OCI-LY1 (cell line): ENCODE measurements at regions not wholly inside any gene's neighbourhood (a gene's known extent, or its start where the extent isn't known, plus 50 kb on each side); places are given as distances from the start of the nearest gene placed in this dataset.

ENCODE experiments used
- H2AFZ ChIP-seq: fragments of 200-600 bp; sonication (generic), shearing (Covaris generic); 2 replicates; pipeline ENCODE4 v1.6.0; 2014; ENCODE audit warnings: antibody characterized with exemption, mild to moderate bottlenecking, low read length
- H3F3A ChIP-seq: fragments of 200-600 bp; sonication (generic), shearing (Covaris generic); 2 replicates; pipeline ENCODE4 v1.6.0; 2014; ENCODE audit warnings: mild to moderate bottlenecking, antibody characterized with exemption, low read length, moderate library complexity; ENCODE audit not compliant: insufficient read depth
- H3K27ac ChIP-seq: fragments of 200-600 bp; sonication (generic); 2 replicates; pipeline ENCODE4 v1.5.1; 2014; ENCODE audit warnings: low read length, mixed run types, mild to moderate bottlenecking, low read depth; ENCODE audit not compliant: poor library complexity, severe bottlenecking
- H3K27me3 ChIP-seq: fragments of 200-600 bp; sonication (generic); 2 replicates; pipeline ENCODE4 v1.6.0; 2014; ENCODE audit warnings: antibody characterized with exemption, mild to moderate bottlenecking, low read length, moderate library complexity; ENCODE audit not compliant: insufficient read depth
- H3K36me3 ChIP-seq: fragments of 200-600 bp; sonication (generic); 2 replicates; pipeline ENCODE4 v1.6.1; 2014; ENCODE audit warnings: mild to moderate bottlenecking, antibody characterized with exemption, low read length, moderate library complexity, mixed read lengths; ENCODE audit not compliant: insufficient read depth
- H3K4me1 ChIP-seq: fragments of 200-600 bp; sonication (generic); 2 replicates; pipeline ENCODE4 v1.5.1; 2014; ENCODE audit warnings: mild to moderate bottlenecking, low read length, moderate library complexity; ENCODE audit not compliant: insufficient read depth, severe bottlenecking
- H3K4me2 ChIP-seq: fragments of 200-600 bp; sonication (generic), shearing (Covaris generic); 2 replicates; pipeline ENCODE4 v1.6.1; 2014; ENCODE audit warnings: low read length
- H3K4me3 ChIP-seq: fragments of 200-600 bp; sonication (generic); 2 replicates; pipeline ENCODE4 v1.5.1; 2014; ENCODE audit warnings: low read length, low read depth, mild to moderate bottlenecking, mixed read lengths; ENCODE audit not compliant: poor library complexity, severe bottlenecking
- H3K79me2 ChIP-seq: fragments of 200-600 bp; shearing (Covaris generic); 2 replicates; pipeline ENCODE4 v1.6.1; 2016; ENCODE audit warnings: mixed run types, low read length, mixed read lengths; ENCODE audit not compliant: insufficient read depth
- H3K9ac ChIP-seq: fragments of 200-600 bp; sonication (generic), shearing (Covaris generic); 2 replicates; pipeline ENCODE4 v1.6.1; 2014; ENCODE audit warnings: mild to moderate bottlenecking, low read length, mixed read lengths
- H3K9me2 ChIP-seq: fragments of 200-600 bp; sonication (generic), shearing (Covaris generic); 2 replicates; pipeline ENCODE4 v1.6.1; 2014; ENCODE audit warnings: low read depth, mild to moderate bottlenecking, low read length, mixed read lengths
- H3K9me3 ChIP-seq: fragments of 200-600 bp; shearing (Covaris generic); 2 replicates; pipeline ENCODE4 v1.6.1; 2014; ENCODE audit warnings: low read length, mixed read lengths
- H4K20me1 ChIP-seq: fragments of 200-600 bp; sonication (generic), shearing (Covaris generic); 2 replicates; pipeline ENCODE4 v1.6.0; 2016; ENCODE audit warnings: mild to moderate bottlenecking, low read length; ENCODE audit not compliant: insufficient read depth
- CTCF ChIP-seq: fragments of 200-600 bp; sonication (generic), shearing (Covaris generic); IDR thresholded peaks from 2 replicates; pipeline ENCODE4 v1.5.1; 2017; ENCODE audit warnings: mild to moderate bottlenecking, antibody characterized with exemption, low read length, moderate library complexity, mixed read lengths
- EZH2 ChIP-seq: fragments of 200-600 bp; sonication (generic), shearing (Covaris generic); IDR thresholded peaks from 2 replicates; pipeline ENCODE4 v1.8.0; 2017; ENCODE audit warnings: borderline replicate concordance, mixed run types, mild to moderate bottlenecking, antibody characterized with exemption, low read length, moderate library complexity, mixed read lengths

GRCh38 chr12:116473416-116473815 lies 85.8 kb upstream of the MAP1LC3B2 start:
- no peak overlapping the region for H3K4me3 ChIP-seq
- no peak overlapping the region for H3K4me2 ChIP-seq
- H3F3A ChIP-seq, result no peaks in the 10 kb centered on the region
- H3K9me2 ChIP-seq, result no peaks in the 10 kb centered on the region
- TF ChIP-seq CTCF (no peak), EZH2 (no peak)
- no peak overlapping the region for H3K27ac ChIP-seq
- H3K79me2 ChIP-seq, result no peaks in the 10 kb centered on the region
- no peaks in the 10 kb centered on the region for H3K27me3 ChIP-seq
- H3K9me3 ChIP-seq, result no peaks in the 10 kb centered on the region
- no peak overlapping the region for H2AFZ ChIP-seq
- H3K9ac ChIP-seq, result no peak overlapping the region
- no peaks in the 10 kb centered on the region for H4K20me1 ChIP-seq
- H3K4me1 ChIP-seq, result no peaks in the 10 kb centered on the region
- no peaks in the 10 kb centered on the region for H3K36me3 ChIP-seq

DNA sequence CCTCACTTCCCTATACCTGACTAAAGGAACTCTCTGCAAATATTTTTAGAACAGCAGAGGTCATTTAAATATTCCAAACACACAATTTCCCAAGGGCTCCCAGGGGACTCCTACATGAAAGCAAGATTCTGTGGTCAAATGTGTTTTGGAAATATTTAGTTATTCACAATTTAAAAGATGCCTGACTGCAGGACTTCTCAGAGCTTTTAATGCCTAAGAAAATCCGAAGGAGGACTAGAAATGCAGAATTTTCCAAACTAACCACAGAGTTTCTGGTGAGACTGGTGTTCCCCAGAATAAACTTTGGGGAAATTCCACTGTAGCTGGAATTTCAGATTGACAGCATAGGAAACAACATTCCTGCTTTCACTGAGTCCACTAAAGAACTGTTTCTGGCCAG lies 84.8 kb upstream of the MAP1LC3B2 start:
- Histone ChIP-seq H3K4me2 (no peak overlapping the region), H3K79me2 (no peaks in the 10 kb centered on the region)
- TF ChIP-seq CTCF (no peak), EZH2 (no peak)

DNA sequence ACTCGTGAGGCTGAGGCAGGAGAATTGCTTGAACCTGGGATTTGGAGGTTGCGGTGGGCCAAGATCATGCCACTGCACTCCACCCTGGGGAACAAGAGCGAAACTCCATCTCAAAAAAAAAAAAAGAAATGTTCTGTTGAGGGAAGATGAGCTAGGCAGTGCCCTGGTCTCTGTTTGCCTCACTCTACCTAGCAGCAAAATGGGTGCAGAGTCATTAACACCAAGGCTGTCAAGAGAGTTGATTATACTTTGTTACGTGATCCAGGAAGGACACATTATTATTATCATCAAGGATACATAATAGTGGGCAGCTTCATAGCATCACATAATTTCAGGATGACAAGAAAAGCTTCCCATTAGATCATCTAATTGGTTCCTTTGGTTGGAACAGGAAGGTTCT lies 84.3 kb upstream of the MAP1LC3B2 start:
- no peaks in the 10 kb centered on the region for H3K4me1 ChIP-seq
- no peak overlapping the region for H2AFZ ChIP-seq
- no peak overlapping the region for H3K4me3 ChIP-seq
- H3K9me3 ChIP-seq, result 0 out of 2 replicates have a peak, but pooled peaks cover 2% of the 10 kb centered on the region
- no peaks in the 10 kb centered on the region for H3K79me2 ChIP-seq
- no peak overlapping the region for H3K9ac ChIP-seq
- H3K27me3 ChIP-seq, result no peaks in the 10 kb centered on the region; the same call in 1 of the 2 replicates
- no peak overlapping the region for H3K27ac ChIP-seq
- no peak overlapping the region for H3K4me2 ChIP-seq
- no peaks in the 10 kb centered on the region for H3F3A ChIP-seq
- no peaks in the 10 kb centered on the region for H3K9me2 ChIP-seq
- no peaks in the 10 kb centered on the region for H3K36me3 ChIP-seq
- no peak for TF ChIP-seq EZH2
- no peak for TF ChIP-seq CTCF
- no peaks in the 10 kb centered on the region for H4K20me1 ChIP-seq

More for the DNA sequence above, 84.8 kb upstream of the MAP1LC3B2 start:
- Histone ChIP-seq H3K9ac (no peak overlapping the region), H3K27ac (no peak overlapping the region), H3K9me3 (0 out of 2 replicates have a peak, but pooled peaks cover 2% of the 10 kb centered on the region), H3K4me3 (no peak overlapping the region), H3K36me3 (no peaks in the 10 kb centered on the region), H3K4me1 (no peaks in the 10 kb centered on the region), H3K27me3 (no peaks in the 10 kb centered on the region; the same call in 1 of the 2 replicates), H3F3A (no peaks in the 10 kb centered on the region), H2AFZ (no peak overlapping the region), H4K20me1 (no peaks in the 10 kb centered on the region), H3K9me2 (no peaks in the 10 kb centered on the region)
